ENCODE measurements at regions not wholly inside any gene's neighbourhood (a gene's known extent, or its start where the extent isn't known, plus 50 kb on each side); places are given as distances from the start of the nearest gene placed in this dataset.
"Not testable (repeated sequence)": the region's sequence is repeated elsewhere in the genome, so short reads cannot be mapped to it uniquely, and the experiment has no call there.

GRCh38 chr7:49660976-49661375 is 112.5 kb upstream of the VWC2 start:
- no peaks in the 10 kb centered on the region for H4K20me1 ChIP-seq (ENCODE audit: insufficient read depth, low read depth, low read length)
- no peak for DNase-seq
- no peak overlapping the region for H2AFZ ChIP-seq (ENCODE audit: low read length)
- no peak overlapping the region for H3K27ac ChIP-seq (ENCODE audit: low read length)
- no peaks in the 10 kb centered on the region for H3K27me3 ChIP-seq (ENCODE audit: low read length)
- no peak overlapping the region for H3K4me2 ChIP-seq (ENCODE audit: low read depth, low read length, poor library complexity, severe bottlenecking)
- H3K9me2 ChIP-seq (replicated peaks; ENCODE audit: insufficient read depth, low read length), result no peaks in the 10 kb centered on the region
- H3K9ac ChIP-seq (ENCODE audit: low read length), result no peak overlapping the region
- no peaks in the 10 kb centered on the region for H3K79me2 ChIP-seq (ENCODE audit: low read length)
- no peaks in the 10 kb centered on the region for H3K4me1 ChIP-seq (ENCODE audit: low read length)
- no peaks in the 10 kb centered on the region for H3K36me3 ChIP-seq (ENCODE audit: insufficient read depth, low read length)
- no peaks in the 10 kb centered on the region for H3K9me3 ChIP-seq (ENCODE audit: low read length)
- H3K4me3 ChIP-seq (ENCODE audit: low read length), result no peak overlapping the region

DNA sequence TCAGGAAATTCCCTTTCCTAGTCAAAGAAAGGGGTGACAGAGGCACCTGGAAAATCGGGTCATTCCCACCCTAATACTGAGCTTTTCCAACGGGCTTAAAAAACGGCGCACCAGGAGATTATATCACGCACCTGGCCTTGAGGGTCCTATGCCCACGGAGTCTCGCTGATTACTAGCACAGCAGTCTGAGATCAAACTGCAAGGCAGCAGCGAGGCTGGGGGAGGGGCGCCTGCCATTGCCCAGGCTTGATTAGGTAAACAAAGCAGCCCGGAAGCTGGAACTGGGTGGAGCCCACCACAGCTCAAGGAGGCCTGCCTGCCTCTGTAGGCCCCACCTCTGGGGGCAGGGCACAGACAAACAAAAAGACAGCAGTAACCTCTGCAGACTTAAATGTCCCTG is 107.5 kb upstream of the VWC2 start:
- not testable (repeated sequence) for H3K27ac ChIP-seq (ENCODE audit: low read length); H3K9me3 ChIP-seq (ENCODE audit: low read length); H3K4me2 ChIP-seq (ENCODE audit: low read depth, low read length, poor library complexity, severe bottlenecking); H2AFZ ChIP-seq (ENCODE audit: low read length); DNase-seq; H3K9ac ChIP-seq (ENCODE audit: low read length); H3K36me3 ChIP-seq (ENCODE audit: insufficient read depth, low read length); H3K4me1 ChIP-seq (ENCODE audit: low read length); H4K20me1 ChIP-seq (ENCODE audit: insufficient read depth, low read depth, low read length); H3K79me2 ChIP-seq (ENCODE audit: low read length); H3K9me2 ChIP-seq (replicated peaks; ENCODE audit: insufficient read depth, low read length); H3K27me3 ChIP-seq (ENCODE audit: low read length); H3K4me3 ChIP-seq (ENCODE audit: low read length)

- no peak overlapping the region for H3K27ac ChIP-seq (ENCODE audit: low read length)
- H3K9me2 ChIP-seq (replicated peaks; ENCODE audit: insufficient read depth, low read length), result no peaks in the 10 kb centered on the region
- H3K27me3 ChIP-seq (ENCODE audit: low read length), result no peaks in the 10 kb centered on the region
- no peak overlapping the region for H3K9ac ChIP-seq (ENCODE audit: low read length)
- DNase-seq, result no peak
- H3K4me3 ChIP-seq (ENCODE audit: low read length), result no peak overlapping the region
- H3K4me2 ChIP-seq (ENCODE audit: low read depth, low read length, poor library complexity, severe bottlenecking), result no peak overlapping the region
- no peaks in the 10 kb centered on the region for H3K4me1 ChIP-seq (ENCODE audit: low read length)
- H3K9me3 ChIP-seq (ENCODE audit: low read length), result no peaks in the 10 kb centered on the region
- H4K20me1 ChIP-seq (ENCODE audit: insufficient read depth, low read depth, low read length), result no peaks in the 10 kb centered on the region
- no peaks in the 10 kb centered on the region for H3K79me2 ChIP-seq (ENCODE audit: low read length)
- H2AFZ ChIP-seq (ENCODE audit: low read length), result no peak overlapping the region
- no peaks in the 10 kb centered on the region for H3K36me3 ChIP-seq (ENCODE audit: insufficient read depth, low read length)
These were observed 106.7 kb upstream of the VWC2 start for GRCh38 chr7:49666764-49667163.

GRCh38 chr7:49669285-49669684 is 104.2 kb upstream of the VWC2 start:
- H3K9ac ChIP-seq (ENCODE audit: low read length), result no peak overlapping the region
- no peaks in the 10 kb centered on the region for H3K9me3 ChIP-seq (ENCODE audit: low read length)
- H3K9me2 ChIP-seq (replicated peaks; ENCODE audit: insufficient read depth, low read length), result no peaks in the 10 kb centered on the region
- no peak overlapping the region for H3K4me2 ChIP-seq (ENCODE audit: low read depth, low read length, poor library complexity, severe bottlenecking)
- no peaks in the 10 kb centered on the region for H3K79me2 ChIP-seq (ENCODE audit: low read length)
- no peaks in the 10 kb centered on the region for H3K4me1 ChIP-seq (ENCODE audit: low read length)
- no peak overlapping the region for H3K4me3 ChIP-seq (ENCODE audit: low read length)
- H4K20me1 ChIP-seq (ENCODE audit: insufficient read depth, low read depth, low read length), result no peaks in the 10 kb centered on the region
- H2AFZ ChIP-seq (ENCODE audit: low read length), result no peak overlapping the region
- no peaks in the 10 kb centered on the region for H3K36me3 ChIP-seq (ENCODE audit: insufficient read depth, low read length)
- no peak for DNase-seq
- no peak overlapping the region for H3K27ac ChIP-seq (ENCODE audit: low read length)
- no peaks in the 10 kb centered on the region for H3K27me3 ChIP-seq (ENCODE audit: low read length)

- Histone ChIP-seq H2AFZ (ENCODE audit: low read length) (no peak overlapping the region), H3K4me1 (ENCODE audit: low read length) (no peaks in the 10 kb centered on the region), H3K9me2 (replicated peaks; ENCODE audit: insufficient read depth, low read length) (no peaks in the 10 kb centered on the region), H4K20me1 (ENCODE audit: insufficient read depth, low read depth, low read length) (no peaks in the 10 kb centered on the region), H3K27ac (ENCODE audit: low read length) (no peak overlapping the region), H3K9me3 (ENCODE audit: low read length) (no peaks in the 10 kb centered on the region), H3K4me3 (ENCODE audit: low read length) (no peak overlapping the region), H3K9ac (ENCODE audit: low read length) (no peak overlapping the region), H3K36me3 (ENCODE audit: insufficient read depth, low read length) (no peaks in the 10 kb centered on the region), H3K79me2 (ENCODE audit: low read length) (no peaks in the 10 kb centered on the region), H3K4me2 (ENCODE audit: low read depth, low read length, poor library complexity, severe bottlenecking) (no peak overlapping the region), H3K27me3 (ENCODE audit: low read length) (no peaks in the 10 kb centered on the region)
- DNase-seq, result no peak
These were observed 103.7 kb upstream of the VWC2 start for GRCh38 chr7:49669692-49670260.

GRCh38 chr7:49670991-49671390 is 102.4 kb upstream of the VWC2 start:
- Histone ChIP-seq H3K79me2 (ENCODE audit: low read length) (no peaks in the 10 kb centered on the region), H2AFZ (ENCODE audit: low read length) (no peak overlapping the region), H3K9me2 (replicated peaks; ENCODE audit: insufficient read depth, low read length) (no peaks in the 10 kb centered on the region), H3K36me3 (ENCODE audit: insufficient read depth, low read length) (no peaks in the 10 kb centered on the region), H3K4me3 (ENCODE audit: low read length) (no peak overlapping the region), H3K27ac (ENCODE audit: low read length) (no peak overlapping the region), H3K9ac (ENCODE audit: low read length) (no peak overlapping the region), H3K27me3 (ENCODE audit: low read length) (no peaks in the 10 kb centered on the region), H3K4me1 (ENCODE audit: low read length) (no peaks in the 10 kb centered on the region), H4K20me1 (ENCODE audit: insufficient read depth, low read depth, low read length) (no peaks in the 10 kb centered on the region), H3K4me2 (ENCODE audit: low read depth, low read length, poor library complexity, severe bottlenecking) (no peak overlapping the region), H3K9me3 (ENCODE audit: low read length) (no peaks in the 10 kb centered on the region)
- DNase-seq, result no peak

GRCh38 chr7:49692516-49692915 is 80.9 kb upstream of the VWC2 start:
- Histone ChIP-seq H3K9me3 (ENCODE audit: low read length) (no peaks in the 10 kb centered on the region), H3K4me2 (ENCODE audit: low read depth, low read length, poor library complexity, severe bottlenecking) (no peak overlapping the region), H3K27ac (ENCODE audit: low read length) (no peak overlapping the region), H3K27me3 (ENCODE audit: low read length) (no peaks in the 10 kb centered on the region), H2AFZ (ENCODE audit: low read length) (no peak overlapping the region), H3K9me2 (replicated peaks; ENCODE audit: insufficient read depth, low read length) (no peaks in the 10 kb centered on the region), H3K79me2 (ENCODE audit: low read length) (no peaks in the 10 kb centered on the region), H3K9ac (ENCODE audit: low read length) (no peak overlapping the region), H3K36me3 (ENCODE audit: insufficient read depth, low read length) (no peaks in the 10 kb centered on the region), H3K4me3 (ENCODE audit: low read length) (no peak overlapping the region), H4K20me1 (ENCODE audit: insufficient read depth, low read depth, low read length) (no peaks in the 10 kb centered on the region), H3K4me1 (ENCODE audit: low read length) (no peaks in the 10 kb centered on the region)
- DNase-seq, result no peak

GRCh38 chr7:49695971-49696370 is 77.5 kb upstream of the VWC2 start:
- no peak overlapping the region for H3K4me2 ChIP-seq (ENCODE audit: low read depth, low read length, poor library complexity, severe bottlenecking)
- H3K4me1 ChIP-seq (ENCODE audit: low read length), result no peaks in the 10 kb centered on the region
- H3K27ac ChIP-seq (ENCODE audit: low read length), result no peak overlapping the region
- H3K27me3 ChIP-seq (ENCODE audit: low read length), result no peaks in the 10 kb centered on the region
- H3K79me2 ChIP-seq (ENCODE audit: low read length), result no peaks in the 10 kb centered on the region
- no peaks in the 10 kb centered on the region for H3K9me3 ChIP-seq (ENCODE audit: low read length)
- H3K36me3 ChIP-seq (ENCODE audit: insufficient read depth, low read length), result no peaks in the 10 kb centered on the region
- no peaks in the 10 kb centered on the region for H4K20me1 ChIP-seq (ENCODE audit: insufficient read depth, low read depth, low read length)
- no peak overlapping the region for H3K9ac ChIP-seq (ENCODE audit: low read length)
- no peak overlapping the region for H3K4me3 ChIP-seq (ENCODE audit: low read length)
- DNase-seq, result no peak
- H3K9me2 ChIP-seq (replicated peaks; ENCODE audit: insufficient read depth, low read length), result no peaks in the 10 kb centered on the region
- H2AFZ ChIP-seq (ENCODE audit: low read length), result no peak overlapping the region

DNA sequence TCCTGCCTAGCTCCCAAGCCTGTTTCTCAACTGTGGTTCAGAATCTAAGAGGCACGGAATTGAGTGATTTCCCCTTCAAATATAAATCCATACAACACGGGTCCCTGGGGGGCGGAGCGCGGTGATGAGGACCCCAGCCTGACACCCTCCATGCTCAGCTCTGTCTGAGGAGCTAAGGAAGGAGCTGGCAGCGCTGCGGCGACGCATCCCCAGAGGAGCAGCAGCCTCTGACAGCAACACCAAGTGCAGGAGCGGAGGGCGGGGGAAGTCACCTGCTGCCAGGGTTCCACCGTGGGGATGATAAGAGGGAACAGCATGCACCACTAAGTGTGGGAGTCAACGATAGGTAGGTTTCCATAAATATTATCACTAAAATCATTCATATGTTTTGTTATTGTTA is 72.6 kb upstream of the VWC2 start:
- no peaks in the 10 kb centered on the region for H3K9me3 ChIP-seq (ENCODE audit: low read length)
- H3K4me1 ChIP-seq (ENCODE audit: low read length), result peaks cover 11% of the 10 kb centered on the region
- no peak overlapping the region for H3K27ac ChIP-seq (ENCODE audit: low read length)
- H3K9ac ChIP-seq (ENCODE audit: low read length), result no peak overlapping the region
- no peaks in the 10 kb centered on the region for H4K20me1 ChIP-seq (ENCODE audit: insufficient read depth, low read depth, low read length)
- H2AFZ ChIP-seq (ENCODE audit: low read length), result no peak overlapping the region
- no peaks in the 10 kb centered on the region for H3K9me2 ChIP-seq (replicated peaks; ENCODE audit: insufficient read depth, low read length)
- no peaks in the 10 kb centered on the region for H3K79me2 ChIP-seq (ENCODE audit: low read length)
- no peak for DNase-seq
- no peaks in the 10 kb centered on the region for H3K36me3 ChIP-seq (ENCODE audit: insufficient read depth, low read length)
- H3K27me3 ChIP-seq (ENCODE audit: low read length), result no peaks in the 10 kb centered on the region
- no peak overlapping the region for H3K4me3 ChIP-seq (ENCODE audit: low read length)
- H3K4me2 ChIP-seq (ENCODE audit: low read depth, low read length, poor library complexity, severe bottlenecking), result no peak overlapping the region
